22Rv1 (cell line): ENCODE measurements at regions not wholly inside any gene's neighbourhood (a gene's known extent, or its start where the extent isn't known, plus 50 kb on each side); places are given as distances from the start of the nearest gene placed in this dataset.

ENCODE experiments used
- CTCF ChIP-seq: fragments of 450-650 bp; IDR thresholded peaks from 2 replicates; pipeline ENCODE4 v1.5.1; 2017; ENCODE audit warnings: mild to moderate bottlenecking
- ZFX ChIP-seq: fragments of 450-650 bp; IDR thresholded peaks from 2 replicates; pipeline ENCODE4 v1.6.1; 2017; ENCODE audit warnings: antibody characterized with exemption, borderline replicate concordance

- TF ChIP-seq CTCF (no peak), ZFX (no peak)
Measured at GRCh38 chr6:114862064-114862463, 519.2 kb upstream of the HS3ST5 start.
